CD8-positive, alpha-beta memory T cell (primary cell): ENCODE measurements at regions not wholly inside any gene's neighbourhood (a gene's known extent, or its start where the extent isn't known, plus 50 kb on each side); places are given as distances from the start of the nearest gene placed in this dataset.

Experiments
- CTCF ChIA-PET: fragments of 350-600 bp; sonication (Branson Sonifier 250); formaldehyde crosslinking; loops from one replicate; lab custom pipeline; 2021; ENCODE audit warnings: antibody characterized with exemption; lab: Charles Lee
- POLR2A ChIA-PET: fragments of 350-600 bp; sonication (Branson Sonifier 250); formaldehyde crosslinking; loops from one replicate; lab custom pipeline; 2021; ENCODE audit warnings: antibody characterized with exemption; lab: Charles Lee
- DNase-seq, 5 donors: peaks; one replicate each; pipeline versions ENCODE4 v3.0.0 to v3.0.0-alpha.2; 2020 to 2022; ENCODE audit warnings: mixed read lengths in 1 of 5
- H3K27ac ChIP-seq: one replicate; pipeline ENCODE4 v1.7.0; 2013; ENCODE audit warnings: low read depth, mild to moderate bottlenecking, low read length, moderate library complexity
- H3K27me3 ChIP-seq: 2 replicates; pipeline ENCODE4 v1.7.0; 2013; ENCODE audit warnings: low read length, mild to moderate bottlenecking; ENCODE audit not compliant: insufficient read depth, poor library complexity, severe bottlenecking
- H3K36me3 ChIP-seq: 2 replicates; pipeline ENCODE4 v1.7.0; 2013; ENCODE audit warnings: mild to moderate bottlenecking, low read length, moderate library complexity; ENCODE audit not compliant: insufficient read depth
- H3K4me1 ChIP-seq: 2 replicates; pipeline ENCODE4 v1.7.0; 2013; ENCODE audit warnings: mild to moderate bottlenecking, low read length, moderate library complexity; ENCODE audit not compliant: insufficient read depth
- H3K4me3 ChIP-seq: 2 replicates; pipeline ENCODE4 v1.7.0; 2013; ENCODE audit warnings: mild to moderate bottlenecking, low read length
- H3K9me3 ChIP-seq: 2 replicates; pipeline ENCODE4 v1.7.0; 2013; ENCODE audit warnings: mild to moderate bottlenecking, low read length
- H3K27ac Mint-ChIP-seq, 8 donors: one replicate each; pipeline ENCODE4 v1.8.0; 2020 to 2021; ENCODE audit warnings: mixed read lengths in 8 of 8, mild to moderate bottlenecking in 6 of 8, inconsistent platforms in 3 of 8, moderate library complexity in 3 of 8
- H3K27me3 Mint-ChIP-seq, 2 donors: one replicate each; pipeline ENCODE4 v1.8.0; 2020 to 2021; ENCODE audit warnings: mixed read lengths in 2 of 2, mild to moderate bottlenecking in 1 of 2, moderate library complexity in 1 of 2
- H3K36me3 Mint-ChIP-seq, 3 donors: one replicate each; pipeline ENCODE4 v1.8.0; 2020 to 2021; ENCODE audit warnings: mixed read lengths in 3 of 3, inconsistent platforms in 1 of 3, mild to moderate bottlenecking in 1 of 3
- H3K4me1 Mint-ChIP-seq, 3 donors: one replicate each; pipeline ENCODE4 v1.8.0; 2020 to 2021; ENCODE audit warnings: mixed read lengths in 3 of 3, inconsistent platforms in 1 of 3, mild to moderate bottlenecking in 1 of 3
- H3K4me3 Mint-ChIP-seq, 7 donors: one replicate each; pipeline ENCODE4 v1.8.0; 2020 to 2021; ENCODE audit warnings: mixed read lengths in 7 of 7, mild to moderate bottlenecking in 6 of 7, moderate library complexity in 4 of 7, inconsistent platforms in 2 of 7
- H3K9me3 Mint-ChIP-seq, 5 donors: one replicate each; pipeline ENCODE4 v1.8.0; 2020 to 2022; ENCODE audit warnings: mixed read lengths in 5 of 5, mild to moderate bottlenecking in 3 of 5, moderate library complexity in 2 of 5, inconsistent platforms in 1 of 5

- DNase-seq, result no peak
Observed at GRCh38 chr1:228905701-228906101, 170.4 kb downstream of the RHOU start.

GRCh38 chr1:228906223-228906860, 171.1 kb downstream of the RHOU start:
- Mint-ChIP-seq H3K9me3 (peaks cover 0 to 4% (median 0%) of the 10 kb centered on the region in 5 donors), H3K36me3 (peaks cover 0 to 4% (median 0%) of the 10 kb centered on the region in 3 donors), H3K4me3 (no peak overlapping the region), H3K27ac (peak overlapping the region in 1 of 8 donors; percentile 14), H3K27me3 (no peaks in the 10 kb centered on the region), H3K4me1 (no peaks in the 10 kb centered on the region)
- no peaks in the 10 kb centered on the region for H3K4me1 ChIP-seq
- H3K27me3 ChIP-seq, result no peaks in the 10 kb centered on the region
- POLR2A ChIA-PET, result no interaction called here
- CTCF ChIA-PET, result no interaction called here
- H3K27ac ChIP-seq, result no peak overlapping the region
- H3K4me3 ChIP-seq, result no peak overlapping the region
- no peaks in the 10 kb centered on the region for H3K9me3 ChIP-seq
- no peak for DNase-seq
- H3K36me3 ChIP-seq, result no peaks in the 10 kb centered on the region

More at GRCh38 chr1:228905701-228906101, 170.4 kb downstream of the RHOU start:
- H3K27me3 Mint-ChIP-seq, result no peaks in the 10 kb centered on the region
- POLR2A ChIA-PET, result no interaction called here
- H3K4me3 Mint-ChIP-seq, result no peak overlapping the region
- no peak overlapping the region for H3K27ac Mint-ChIP-seq
- Histone ChIP-seq H3K9me3 (no peaks in the 10 kb centered on the region), H3K4me1 (no peaks in the 10 kb centered on the region), H3K36me3 (no peaks in the 10 kb centered on the region), H3K27ac (no peak overlapping the region), H3K4me3 (no peak overlapping the region), H3K27me3 (no peaks in the 10 kb centered on the region)
- H3K36me3 Mint-ChIP-seq, result peaks cover 0 to 4% (median 0%) of the 10 kb centered on the region in 3 donors
- CTCF ChIA-PET, result no interaction called here
- no peaks in the 10 kb centered on the region for H3K4me1 Mint-ChIP-seq
- peaks cover 0 to 4% (median 0%) of the 10 kb centered on the region in 5 donors for H3K9me3 Mint-ChIP-seq

- H3K4me3 Mint-ChIP-seq, result no peak overlapping the region
Observed at GRCh38 chr1:228911225-228912210, 176.2 kb downstream of the RHOU start.

GRCh38 chr1:228913626-228914414, 178.5 kb downstream of the RHOU start:
- Histone ChIP-seq H3K9me3 (no peaks in the 10 kb centered on the region), H3K27me3 (no peaks in the 10 kb centered on the region), H3K4me3 (no peak overlapping the region), H3K36me3 (no peaks in the 10 kb centered on the region), H3K27ac (no peak overlapping the region), H3K4me1 (no peaks in the 10 kb centered on the region)
- no peak overlapping the region for H3K27ac Mint-ChIP-seq
- ChIA-PET POLR2A (no interaction called here), CTCF (no interaction called here)
- H3K4me1 Mint-ChIP-seq, result no peaks in the 10 kb centered on the region
- H3K9me3 Mint-ChIP-seq, result peaks cover 0 to 2% (median 0%) of the 10 kb centered on the region in 5 donors
- no peak overlapping the region for H3K4me3 Mint-ChIP-seq
- no peak for DNase-seq
- H3K36me3 Mint-ChIP-seq, result no peaks in the 10 kb centered on the region
- H3K27me3 Mint-ChIP-seq, result peaks cover 0 to 2% of the 10 kb centered on the region in 2 donors

More at GRCh38 chr1:228911225-228912210, 176.2 kb downstream of the RHOU start:
- no peak overlapping the region for H3K27ac Mint-ChIP-seq
- no peaks in the 10 kb centered on the region for H3K36me3 ChIP-seq
- no peaks in the 10 kb centered on the region for H3K9me3 ChIP-seq
- peaks cover 0 to 4% (median 0%) of the 10 kb centered on the region in 5 donors for H3K9me3 Mint-ChIP-seq
- CTCF ChIA-PET, result no interaction called here
- no peaks in the 10 kb centered on the region for H3K4me1 Mint-ChIP-seq
- DNase-seq, result no peak
- POLR2A ChIA-PET, result no interaction called here
- H3K36me3 Mint-ChIP-seq, result peaks cover 0 to 4% (median 0%) of the 10 kb centered on the region in 3 donors
- no peak overlapping the region for H3K27ac ChIP-seq
- no peak overlapping the region for H3K4me3 ChIP-seq
- H3K4me1 ChIP-seq, result no peaks in the 10 kb centered on the region
- no peaks in the 10 kb centered on the region for H3K27me3 ChIP-seq
- peaks cover 0 to 2% of the 10 kb centered on the region in 2 donors for H3K27me3 Mint-ChIP-seq

GRCh38 chr1:228914700-228915099, 179.4 kb downstream of the RHOU start:
- no peak overlapping the region for H3K4me3 ChIP-seq
- Mint-ChIP-seq H3K27me3 (peaks cover 0 to 2% of the 10 kb centered on the region in 2 donors), H3K27ac (no peak overlapping the region), H3K9me3 (peaks cover 0 to 2% (median 0%) of the 10 kb centered on the region in 5 donors), H3K4me1 (no peaks in the 10 kb centered on the region), H3K36me3 (no peaks in the 10 kb centered on the region), H3K4me3 (no peak overlapping the region)
- H3K9me3 ChIP-seq, result no peaks in the 10 kb centered on the region
- ChIA-PET CTCF (no interaction called here), POLR2A (no interaction called here)
- no peaks in the 10 kb centered on the region for H3K4me1 ChIP-seq
- no peak overlapping the region for H3K27ac ChIP-seq
- H3K27me3 ChIP-seq, result no peaks in the 10 kb centered on the region
- no peak for DNase-seq
- H3K36me3 ChIP-seq, result no peaks in the 10 kb centered on the region

GRCh38 chr1:228917342-228917741, 182.1 kb downstream of the RHOU start:
- Mint-ChIP-seq H3K36me3 (no peaks in the 10 kb centered on the region), H3K27ac (no peak overlapping the region), H3K4me3 (no peak overlapping the region), H3K9me3 (peaks cover 0 to 2% (median 0%) of the 10 kb centered on the region in 5 donors), H3K27me3 (peaks cover 0 to 2% of the 10 kb centered on the region in 2 donors), H3K4me1 (peaks cover 4 to 7% (median 4%) of the 10 kb centered on the region in 3 donors)
- Histone ChIP-seq H3K27me3 (no peaks in the 10 kb centered on the region), H3K4me1 (no peaks in the 10 kb centered on the region), H3K27ac (no peak overlapping the region), H3K36me3 (no peaks in the 10 kb centered on the region), H3K9me3 (no peaks in the 10 kb centered on the region), H3K4me3 (no peak overlapping the region)
- ChIA-PET POLR2A (no interaction called here), CTCF (no interaction called here)
- DNase-seq, result no peak

- Mint-ChIP-seq H3K4me3 (no peak overlapping the region), H3K27ac (peak overlapping the region in 1 of 8 donors; percentile 68), H3K9me3 (peaks cover 0 to 2% (median 0%) of the 10 kb centered on the region in 5 donors), H3K27me3 (peaks cover 0 to 2% of the 10 kb centered on the region in 2 donors), H3K4me1 (peaks cover 4 to 7% (median 4%) of the 10 kb centered on the region in 3 donors), H3K36me3 (no peaks in the 10 kb centered on the region)
- POLR2A ChIA-PET, result no interaction called here
- H3K4me3 ChIP-seq, result no peak overlapping the region
- no peak for DNase-seq
- H3K36me3 ChIP-seq, result no peaks in the 10 kb centered on the region
- H3K27ac ChIP-seq, result no peak overlapping the region
- no peaks in the 10 kb centered on the region for H3K9me3 ChIP-seq
- H3K27me3 ChIP-seq, result no peaks in the 10 kb centered on the region
- CTCF ChIA-PET, result no interaction called here
- no peaks in the 10 kb centered on the region for H3K4me1 ChIP-seq
Observed at GRCh38 chr1:228917755-228918154, 182.5 kb downstream of the RHOU start.
